ENCODE measurements at regions not wholly inside any gene's neighbourhood (a gene's known extent, or its start where the extent isn't known, plus 50 kb on each side); places are given as distances from the start of the nearest gene placed in this dataset.

DNA sequence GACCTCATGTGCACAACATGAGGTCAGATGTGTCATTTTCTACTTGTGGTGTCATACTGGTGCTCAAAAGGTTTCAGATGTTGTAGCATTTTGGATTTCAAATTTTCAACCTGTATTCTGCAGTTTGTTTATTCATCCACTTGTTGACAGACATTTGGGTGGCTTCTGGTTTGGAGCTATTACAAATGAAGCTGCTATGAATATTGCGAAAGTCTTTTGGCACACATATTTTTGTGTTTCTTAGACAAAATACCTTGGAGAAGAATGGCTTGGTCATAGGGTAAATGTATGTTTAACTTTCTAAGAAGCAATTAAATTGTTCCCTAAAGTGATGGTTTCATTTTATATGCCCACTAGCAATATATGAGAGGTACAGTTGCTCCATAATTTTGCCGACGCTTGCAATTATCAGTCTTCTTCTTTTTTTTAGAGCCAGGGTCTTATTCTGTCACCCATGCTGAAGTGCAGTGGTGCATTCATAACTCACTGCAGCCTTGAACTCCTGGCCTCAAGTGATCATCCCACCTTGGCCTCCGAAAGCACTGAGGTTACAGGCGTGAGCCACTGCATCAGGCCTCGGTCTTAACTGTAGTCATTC is 70.7 kb upstream of the TRPC7 start (continued):
- no peak for TF ChIP-seq ZBTB4 (CRISPR knock-in tag; IDR thresholded peaks at IDR 0.05)
- no peak for TF ChIP-seq E2F8 (IDR thresholded peaks at IDR 0.05; ENCODE audit: low read depth, partially characterized antibody)
- TF ChIP-seq CREM (IDR thresholded peaks at IDR 0.05; ENCODE audit: low read depth) = no peak
- no peak for TF ChIP-seq POLR2AphosphoS2 (IDR thresholded peaks at IDR 0.05; ENCODE audit: low read depth, low read length)

- 11% methylated on average over 3 of the region's 3 CpGs for WGBS (ENCODE audit: insufficient coverage, insufficient replicate concordance, low lambda C conversion rate, missing lambda C conversion rate)
- Histone ChIP-seq H3K9ac (ENCODE audit: control insufficient read depth, insufficient read depth, low read length) (no peak overlapping the region), H4K20me1 (ENCODE audit: control insufficient read depth, insufficient read depth) (no peaks in the 10 kb centered on the region), H2AFZ (ENCODE audit: control insufficient read depth, low read depth, low read length) (no peak overlapping the region), H3K36me3 (ENCODE audit: control insufficient read depth in 2 of 2, insufficient read depth in 2 of 2, low read length in 1 of 2) (no peaks in the 10 kb centered on the region), H3K27ac (ENCODE audit: control insufficient read depth, insufficient read depth) (no peak overlapping the region), H3K9me3 (replicated peaks; ENCODE audit: control insufficient read depth, insufficient read depth, low read length) (no peaks in the 10 kb centered on the region), H3K79me2 (ENCODE audit: control insufficient read depth, insufficient read depth, low read length) (no peaks in the 10 kb centered on the region), H3K4me1 (ENCODE audit: control insufficient read depth, insufficient read depth, low read length) (no peaks in the 10 kb centered on the region), H3K4me3 (no peak overlapping the region), H3K4me2 (ENCODE audit: control insufficient read depth, insufficient read depth) (no peak overlapping the region), H3K27me3 (replicated peaks in 1 of 2; ENCODE audit: control insufficient read depth in 2 of 2, insufficient read depth in 2 of 2, low read length in 1 of 2) (no peaks in the 10 kb centered on the region)
- CTCF ChIA-PET = no interaction called here
- in situ Hi-C loops (cut with MboI) (no loop called here), intact Hi-C loops (cut with micrococcal nuclease; ENCODE audit: unreplicated experiment) (no loop called here)
- no peak for ATAC-seq
- POLR2A ChIA-PET = no interaction called here
- FAIRE-seq = no peak
- no TSS peak for BruUV-seq (replicated peaks)
- SMC1A ChIA-PET (ENCODE audit: uncharacterized antibody, unreplicated experiment) = no interaction called here
- RAD21 ChIA-PET (ENCODE audit: unreplicated experiment) = no interaction called here
- no peak for DNase-seq (ENCODE audit: low read depth, low spot score)
- TF ChIP-seq NR2C2 (IDR thresholded peaks at IDR 0.05; ENCODE audit: borderline replicate concordance, control insufficient read depth, insufficient read length, low read depth) = no peak
- TF ChIP-seq PML (IDR thresholded peaks at IDR 0.05; ENCODE audit: low read length) = no peak
- TF ChIP-seq, protein P1, sequence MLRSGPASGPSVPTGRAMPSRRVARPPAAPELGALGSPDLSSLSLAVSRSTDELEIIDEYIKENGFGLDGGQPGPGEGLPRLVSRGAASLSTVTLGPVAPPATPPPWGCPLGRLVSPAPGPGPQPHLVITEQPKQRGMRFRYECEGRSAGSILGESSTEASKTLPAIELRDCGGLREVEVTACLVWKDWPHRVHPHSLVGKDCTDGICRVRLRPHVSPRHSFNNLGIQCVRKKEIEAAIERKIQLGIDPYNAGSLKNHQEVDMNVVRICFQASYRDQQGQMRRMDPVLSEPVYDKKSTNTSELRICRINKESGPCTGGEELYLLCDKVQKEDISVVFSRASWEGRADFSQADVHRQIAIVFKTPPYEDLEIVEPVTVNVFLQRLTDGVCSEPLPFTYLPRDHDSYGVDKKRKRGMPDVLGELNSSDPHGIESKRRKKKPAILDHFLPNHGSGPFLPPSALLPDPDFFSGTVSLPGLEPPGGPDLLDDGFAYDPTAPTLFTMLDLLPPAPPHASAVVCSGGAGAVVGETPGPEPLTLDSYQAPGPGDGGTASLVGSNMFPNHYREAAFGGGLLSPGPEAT (IDR thresholded peaks at IDR 0.05; ENCODE audit: low read depth) = no peak
- TF ChIP-seq, protein P2, sequence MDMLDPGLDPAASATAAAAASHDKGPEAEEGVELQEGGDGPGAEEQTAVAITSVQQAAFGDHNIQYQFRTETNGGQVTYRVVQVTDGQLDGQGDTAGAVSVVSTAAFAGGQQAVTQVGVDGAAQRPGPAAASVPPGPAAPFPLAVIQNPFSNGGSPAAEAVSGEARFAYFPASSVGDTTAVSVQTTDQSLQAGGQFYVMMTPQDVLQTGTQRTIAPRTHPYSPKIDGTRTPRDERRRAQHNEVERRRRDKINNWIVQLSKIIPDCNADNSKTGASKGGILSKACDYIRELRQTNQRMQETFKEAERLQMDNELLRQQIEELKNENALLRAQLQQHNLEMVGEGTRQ (IDR thresholded peaks at IDR 0.05; ENCODE audit: borderline replicate concordance, low read depth, low read length) = no peak
- TF ChIP-seq E2F8 (IDR thresholded peaks at IDR 0.05; ENCODE audit: low read depth, partially characterized antibody) = no peak
Measured at GRCh38 chr5:136434795-136435194, 69.5 kb upstream of the TRPC7 start.

All from GM12878 (cell line).